A673 (cell line): ENCODE measurements at regions not wholly inside any gene's neighbourhood (a gene's known extent, or its start where the extent isn't known, plus 50 kb on each side); places are given as distances from the start of the nearest gene placed in this dataset.

Experiments
- BruUV-seq: library from RNA; stranded (reverse); fragments of 400-500 nt; replicated peaks from 2 replicates; lab custom pipeline; 2021; lab: Mats Ljungman, UMichigan
- CTCF ChIA-PET: fragments of 300-600 bp; sonication (Branson Sonifier 250); formaldehyde crosslinking; loops from one replicate; lab custom pipeline; 2022; ENCODE audit warnings: antibody characterized with exemption; lab: Charles Lee
- POLR2A ChIA-PET: fragments of 300-600 bp; sonication (Branson Sonifier 250); formaldehyde crosslinking; loops from one replicate; lab custom pipeline; 2022; ENCODE audit warnings: antibody characterized with exemption; ENCODE audit not compliant: low non-redundant PET; lab: Charles Lee
- DNase-seq: peaks from one replicate; pipeline ENCODE4 v3.0.0-alpha.2; 2015; ENCODE audit warnings: low spot score
- H3K27ac ChIP-seq: fragments of 200-600 bp; sonication (generic); 2 replicates; pipeline ENCODE4 v1.5.1; 2016; ENCODE audit warnings: mixed run types, low read depth, mild to moderate bottlenecking, mixed read lengths, antibody characterized with exemption, low read length; ENCODE audit not compliant: poor library complexity, severe bottlenecking
- H3K27me3 ChIP-seq: fragments of 200-600 bp; sonication (generic); replicated peaks from 2 replicates; pipeline ENCODE4 v1.6.1; 2017; ENCODE audit warnings: mixed run types, low read depth, mild to moderate bottlenecking, mixed read lengths, antibody characterized with exemption, low read length; ENCODE audit not compliant: insufficient read depth, poor library complexity
- H3K36me3 ChIP-seq: fragments of 200-600 bp; sonication (generic); 2 replicates; pipeline ENCODE4 v1.6.1; 2016; ENCODE audit warnings: mixed run types, mild to moderate bottlenecking, mixed read lengths, antibody characterized with exemption, low read length; ENCODE audit not compliant: insufficient read depth, poor library complexity, severe bottlenecking
- H3K4me1 ChIP-seq: fragments of 200-600 bp; sonication (generic); 2 replicates; pipeline ENCODE4 v1.6.1; 2017; ENCODE audit warnings: mixed run types, mild to moderate bottlenecking, mixed read lengths, antibody characterized with exemption, low read length; ENCODE audit not compliant: insufficient read depth, poor library complexity, severe bottlenecking
- H3K4me3 ChIP-seq: fragments of 200-600 bp; sonication (generic); 2 replicates; pipeline ENCODE4 v1.5.1; 2016; ENCODE audit warnings: low read depth, mixed run types, mild to moderate bottlenecking, mixed read lengths, low read length; ENCODE audit not compliant: poor library complexity, severe bottlenecking
- H3K9me3 ChIP-seq: fragments of 200-600 bp; sonication (generic); 2 replicates; pipeline ENCODE4 v1.6.1; 2016; ENCODE audit warnings: mixed run types, low read depth, mild to moderate bottlenecking, mixed read lengths, antibody characterized with exemption, low read length; ENCODE audit not compliant: poor library complexity, severe bottlenecking
- CTCF ChIP-seq: fragments of 300-800, 200-600 bp; sonication (generic); conservative IDR thresholded peaks from 2 replicates; pipeline ENCODE4 v1.5.1; 2017; ENCODE audit warnings: low read depth, mild to moderate bottlenecking, antibody characterized with exemption, low read length, moderate library complexity, mixed read lengths
- EZH2 ChIP-seq: fragments of 200-600 bp; sonication (generic); IDR thresholded peaks from 2 replicates; pipeline ENCODE4 v1.6.1; 2017; ENCODE audit warnings: borderline replicate concordance, low read depth, mild to moderate bottlenecking, mixed read lengths, antibody characterized with exemption, low read length; ENCODE audit not compliant: poor library complexity, severe bottlenecking
- intact Hi-C: fragments of 100-400 bp; cut with micrococcal nuclease; formaldehyde crosslinking; loops from one replicate; pipeline ENCODE4 v1.10.0; 2022; ENCODE audit not compliant: unreplicated experiment

GRCh38 chr10:108290823-108291222 is 1126.3 kb upstream of the SORCS1 start:
- no peaks in the 10 kb centered on the region for H3K27me3 ChIP-seq
- POLR2A ChIA-PET, result no interaction called here
- no TSS peak for BruUV-seq
- intact Hi-C loops, result no loop called here
- TF ChIP-seq CTCF, result no peak
- no peak for TF ChIP-seq EZH2
- no peaks in the 10 kb centered on the region for H3K36me3 ChIP-seq
- no peak overlapping the region for H3K27ac ChIP-seq
- no peaks in the 10 kb centered on the region for H3K9me3 ChIP-seq
- DNase-seq, result no peak
- CTCF ChIA-PET, result no interaction called here
- no peak overlapping the region for H3K4me3 ChIP-seq
- no peaks in the 10 kb centered on the region for H3K4me1 ChIP-seq

DNA sequence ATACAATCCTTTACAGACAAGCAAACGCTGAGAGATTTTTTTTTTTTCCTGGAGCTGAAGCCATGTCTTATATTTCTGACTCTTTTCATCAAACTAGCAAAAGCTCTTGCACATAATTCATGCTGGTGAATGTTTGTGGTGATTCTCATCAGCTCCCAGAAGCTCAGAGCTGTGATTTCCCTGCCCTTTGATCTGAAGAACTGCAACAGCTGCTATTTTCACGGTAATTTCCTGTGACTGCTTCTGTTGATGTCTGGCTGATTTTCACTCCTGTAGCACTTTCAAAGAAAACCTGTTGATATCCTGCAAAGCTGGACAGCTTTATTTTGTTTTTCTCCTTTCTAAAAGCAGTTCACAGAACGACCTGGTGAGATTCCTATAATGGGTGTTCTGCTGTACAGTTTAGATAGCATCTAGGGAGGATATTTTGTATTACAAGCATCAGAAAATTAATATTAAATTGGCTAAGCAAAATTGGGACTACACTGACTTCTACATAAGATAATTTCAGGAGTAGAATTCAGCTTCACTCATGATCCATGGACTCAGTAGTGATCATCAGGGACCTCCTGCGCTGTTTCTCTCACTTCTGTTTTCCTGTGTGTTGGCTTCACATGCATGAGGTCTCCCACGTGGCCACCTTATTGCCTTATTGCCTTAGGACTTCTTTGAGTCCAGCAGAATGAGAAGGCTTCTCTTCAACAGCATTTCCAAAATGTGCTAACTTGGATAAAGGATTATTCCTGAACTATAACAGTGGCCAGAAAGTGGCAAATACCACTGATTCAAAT is 1111.6 kb upstream of the SORCS1 start:
- Histone ChIP-seq H3K4me3 (no peak overlapping the region), H3K4me1 (no peaks in the 10 kb centered on the region), H3K27ac (no peak overlapping the region), H3K9me3 (no peaks in the 10 kb centered on the region), H3K36me3 (no peaks in the 10 kb centered on the region), H3K27me3 (no peaks in the 10 kb centered on the region)
- DNase-seq, result peak; percentile 4
- ChIA-PET POLR2A (no interaction called here), CTCF (no interaction called here)
- BruUV-seq, result no TSS peak
- TF ChIP-seq EZH2 (no peak), CTCF (no peak)
- intact Hi-C loops, result no loop called here

- Histone ChIP-seq H3K9me3 (no peaks in the 10 kb centered on the region), H3K4me1 (no peaks in the 10 kb centered on the region), H3K27me3 (no peaks in the 10 kb centered on the region), H3K36me3 (no peaks in the 10 kb centered on the region), H3K4me3 (no peak overlapping the region), H3K27ac (no peak overlapping the region)
- intact Hi-C loops, result no loop called here
- CTCF ChIA-PET, result no interaction called here
- no peak for DNase-seq
- POLR2A ChIA-PET, result no interaction called here
- no peak for TF ChIP-seq EZH2
- no peak for TF ChIP-seq CTCF
- BruUV-seq, result no TSS peak
These were observed 1095.9 kb upstream of the SORCS1 start for GRCh38 chr10:108260383-108260906.
